Keratinocyte (primary cell): ENCODE measurements at regions not wholly inside any gene's neighbourhood (a gene's known extent, or its start where the extent isn't known, plus 50 kb on each side); places are given as distances from the start of the nearest gene placed in this dataset.

Experiments used
- EZH2 ChIP-seq: IDR thresholded peaks from one replicate; pipeline ENCODE4 v1.6.1; 2012; ENCODE audit warnings: inconsistent platforms, mild to moderate bottlenecking, low read length, moderate library complexity
- TF ChIP-seq, protein P1 (sequence below), 3 experiments: IDR thresholded peaks in 1 of 3; conservative IDR thresholded peaks in 1 of 3; optimal IDR thresholded peaks in 1 of 3; 2 replicates in 2 of 3; 3 replicates in 1 of 3; pipeline versions ENCODE3 to v1.5.1; 2011; ENCODE audit warnings: low read length in 3 of 3, mild to moderate bottlenecking in 3 of 3, moderate library complexity in 2 of 3, control low read depth in 1 of 3, inconsistent platforms in 1 of 3; ENCODE audit not compliant: insufficient read depth in 2 of 3; ENCODE audit errors: extremely low read depth in 1 of 3

DNA sequence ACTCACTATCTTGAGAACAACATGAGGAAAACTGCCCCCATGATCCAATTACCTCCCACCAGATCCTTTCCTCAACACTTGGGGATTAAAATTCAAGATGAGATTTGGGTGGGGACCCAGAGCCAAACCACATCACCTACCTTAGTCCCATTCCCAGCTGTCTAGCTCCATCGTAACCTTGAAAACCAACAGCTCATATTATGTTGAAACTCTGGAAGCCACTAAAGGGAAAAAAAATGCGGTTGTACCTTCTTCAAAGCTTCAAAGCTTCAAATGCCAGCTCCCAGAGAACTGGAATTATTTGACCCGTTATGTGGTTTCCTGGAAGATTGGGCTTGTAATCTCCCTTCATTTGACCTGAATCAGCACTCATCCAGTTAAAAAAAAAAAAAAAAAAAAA lies 223.1 kb upstream of the GPC6 start:
- TF ChIP-seq, protein P1, sequence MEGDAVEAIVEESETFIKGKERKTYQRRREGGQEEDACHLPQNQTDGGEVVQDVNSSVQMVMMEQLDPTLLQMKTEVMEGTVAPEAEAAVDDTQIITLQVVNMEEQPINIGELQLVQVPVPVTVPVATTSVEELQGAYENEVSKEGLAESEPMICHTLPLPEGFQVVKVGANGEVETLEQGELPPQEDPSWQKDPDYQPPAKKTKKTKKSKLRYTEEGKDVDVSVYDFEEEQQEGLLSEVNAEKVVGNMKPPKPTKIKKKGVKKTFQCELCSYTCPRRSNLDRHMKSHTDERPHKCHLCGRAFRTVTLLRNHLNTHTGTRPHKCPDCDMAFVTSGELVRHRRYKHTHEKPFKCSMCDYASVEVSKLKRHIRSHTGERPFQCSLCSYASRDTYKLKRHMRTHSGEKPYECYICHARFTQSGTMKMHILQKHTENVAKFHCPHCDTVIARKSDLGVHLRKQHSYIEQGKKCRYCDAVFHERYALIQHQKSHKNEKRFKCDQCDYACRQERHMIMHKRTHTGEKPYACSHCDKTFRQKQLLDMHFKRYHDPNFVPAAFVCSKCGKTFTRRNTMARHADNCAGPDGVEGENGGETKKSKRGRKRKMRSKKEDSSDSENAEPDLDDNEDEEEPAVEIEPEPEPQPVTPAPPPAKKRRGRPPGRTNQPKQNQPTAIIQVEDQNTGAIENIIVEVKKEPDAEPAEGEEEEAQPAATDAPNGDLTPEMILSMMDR (optimal IDR thresholded peaks at IDR 0.05 in 1 of 3, IDR thresholded peaks at IDR 0.05 in 1 of 3, conservative IDR thresholded peaks at IDR 0.05 in 1 of 3; ENCODE audit: extremely low read depth in 1 of 3, insufficient read depth in 2 of 3, low read length in 3 of 3), result no peak
- no peak for TF ChIP-seq EZH2
